GM23338 (cell line): ENCODE measurements at regions not wholly inside any gene's neighbourhood (a gene's known extent, or its start where the extent isn't known, plus 50 kb on each side); places are given as distances from the start of the nearest gene placed in this dataset.
"Not testable (repeated sequence)": the region's sequence is repeated elsewhere in the genome, so short reads cannot be mapped to it uniquely, and the experiment has no call there.

Source experiments
- ATAC-seq: fragments of 200-7000 bp; cut with Tn5 transposase; 3 replicates; pipeline ENCODE4 v1.9.1; 2020
- DNase-seq: peaks from one replicate; pipeline ENCODE4 v3.0.0-alpha.2; 2015; ENCODE audit warnings: low spot score
- H2AFZ ChIP-seq: fragments of 200-600 bp; sonication (generic); 2 replicates; pipeline ENCODE4 v1.8.0; 2016; ENCODE audit warnings: antibody characterized with exemption, mild to moderate bottlenecking, moderate library complexity
- H3F3A ChIP-seq: fragments of 200-600 bp; sonication (generic); replicated peaks from 2 replicates; pipeline ENCODE4 v1.8.0; 2017; ENCODE audit warnings: antibody characterized with exemption, mixed run types, low read depth
- H3K27ac ChIP-seq: fragments of 200-600 bp; sonication (generic); 2 replicates; pipeline ENCODE4 v1.6.1; 2016; ENCODE audit warnings: low read depth
- H3K27me3 ChIP-seq: fragments of 200-600 bp; sonication (generic); 2 replicates; pipeline ENCODE4 v1.8.0; 2016; ENCODE audit warnings: mild to moderate bottlenecking, mixed run types, moderate library complexity; ENCODE audit not compliant: insufficient read depth
- H3K36me3 ChIP-seq: fragments of 200-600 bp; sonication (generic); 2 replicates; pipeline ENCODE4 v1.8.0; 2016; ENCODE audit warnings: mild to moderate bottlenecking; ENCODE audit not compliant: insufficient read depth
- H3K4me1 ChIP-seq: fragments of 200-600 bp; sonication (generic); 2 replicates; pipeline ENCODE4 v1.8.0; 2016; ENCODE audit warnings: mild to moderate bottlenecking, moderate library complexity; ENCODE audit not compliant: insufficient read depth
- H3K4me2 ChIP-seq: fragments of 200-600 bp; sonication (generic); 2 replicates; pipeline ENCODE4 v1.7.1; 2017; ENCODE audit warnings: mixed run types
- H3K4me3 ChIP-seq: fragments of 200-600 bp; sonication (generic); 2 replicates; pipeline ENCODE4 v1.6.1; 2016; ENCODE audit warnings: mixed run types
- H3K79me2 ChIP-seq: fragments of 200-600 bp; sonication (generic); replicated peaks from 2 replicates; pipeline ENCODE4 v1.8.0; 2017; ENCODE audit warnings: mild to moderate bottlenecking; ENCODE audit not compliant: insufficient read depth
- H3K9me2 ChIP-seq: fragments of 200-600 bp; sonication (generic); 2 replicates; pipeline ENCODE4 v1.8.0; 2017; ENCODE audit not compliant: insufficient read depth
- H4K20me1 ChIP-seq: fragments of 200-600 bp; sonication (generic); replicated peaks from 2 replicates; pipeline ENCODE4 v1.8.0; 2017; ENCODE audit warnings: mild to moderate bottlenecking; ENCODE audit not compliant: insufficient read depth
- H3K27ac Mint-ChIP-seq: 2 replicates; pipeline ENCODE4 v1.8.0; 2020; ENCODE audit warnings: inconsistent platforms, mild to moderate bottlenecking, moderate library complexity, mixed read lengths
- H3K27me3 Mint-ChIP-seq: 3 replicates; pipeline ENCODE4 v1.8.0; 2022; ENCODE audit warnings: low read depth, mild to moderate bottlenecking, moderate library complexity, mixed read lengths, inconsistent platforms; ENCODE audit not compliant: insufficient read depth, poor library complexity
- H3K36me3 Mint-ChIP-seq: 3 replicates; pipeline ENCODE4 v1.8.0; 2021; ENCODE audit warnings: low read depth, mild to moderate bottlenecking, inconsistent platforms, moderate library complexity, mixed read lengths
- H3K4me1 Mint-ChIP-seq: 3 replicates; pipeline ENCODE4 v1.8.0; 2020; ENCODE audit warnings: mild to moderate bottlenecking, inconsistent platforms, mixed read lengths
- H3K4me3 Mint-ChIP-seq: 3 replicates; pipeline ENCODE4 v1.8.0; 2021; ENCODE audit warnings: moderate library complexity, mild to moderate bottlenecking, inconsistent platforms, mixed read lengths
- H3K9me3 Mint-ChIP-seq: 3 replicates; pipeline ENCODE4 v1.8.0; 2020; ENCODE audit warnings: moderate library complexity, mild to moderate bottlenecking, inconsistent platforms, mixed read lengths
- EZH2 ChIP-seq: fragments of 200-600 bp; sonication (generic); IDR thresholded peaks from one replicate; pipeline ENCODE4 v1.8.0; 2017; ENCODE audit warnings: antibody characterized with exemption, mild to moderate bottlenecking, low read depth; ENCODE audit not compliant: unreplicated experiment
- EZH2phosphoT487 ChIP-seq: fragments of 200-600 bp; sonication (generic); IDR thresholded peaks from one replicate; pipeline ENCODE4 v1.8.1; 2018; ENCODE audit warnings: antibody characterized with exemption; ENCODE audit not compliant: unreplicated experiment
- POLR2AphosphoS5 ChIP-seq: IDR thresholded peaks from 2 replicates; pipeline ENCODE4 v1.6.1; 2016; ENCODE audit warnings: antibody characterized with exemption, low read depth
- STAT1 ChIP-seq: IDR thresholded peaks from one replicate; pipeline ENCODE4 v1.6.1; 2016; ENCODE audit warnings: antibody characterized with exemption; ENCODE audit not compliant: unreplicated experiment
- ZNF114 ChIP-seq: fragments of 250-450 bp; sonication (Bioruptor Pico); IDR thresholded peaks from 2 replicates; pipeline ENCODE4 v1.5.0; 2020; ENCODE audit warnings: mild to moderate bottlenecking, moderate library complexity
- ZNF331 ChIP-seq: fragments of 250-450 bp; sonication (Bioruptor Pico); IDR thresholded peaks from 2 replicates; pipeline ENCODE4 v1.5.0; 2020; ENCODE audit warnings: low read depth, mild to moderate bottlenecking, moderate library complexity
- TF ChIP-seq, protein P1 (sequence below): IDR thresholded peaks from 2 replicates; pipeline ENCODE4 v1.6.1; 2016; ENCODE audit warnings: antibody characterized with exemption
- TF ChIP-seq, protein P2 (sequence below), 2 experiments: fragments of 200-600 bp in 1 of 2; sonication (generic) in 1 of 2; conservative IDR thresholded peaks; 2 replicates each; pipeline versions ENCODE4 v1.5.1 to v1.6.1; 2016 to 2017; ENCODE audit warnings: antibody characterized with exemption in 2 of 2, low read depth in 2 of 2, mild to moderate bottlenecking in 2 of 2, moderate library complexity in 1 of 2
- TF ChIP-seq, protein P3 (sequence below): fragments of 250-450 bp; sonication (Bioruptor Pico); IDR thresholded peaks from 2 replicates; pipeline ENCODE4 v1.5.0; 2020; ENCODE audit warnings: mild to moderate bottlenecking, moderate library complexity

- H3K4me3 ChIP-seq, H3K36me3 Mint-ChIP-seq, H3F3A ChIP-seq, H3K79me2 ChIP-seq, H3K4me1 ChIP-seq, H3K9me3 Mint-ChIP-seq, H4K20me1 ChIP-seq, H3K27ac Mint-ChIP-seq, H3K4me3 Mint-ChIP-seq, H3K27me3 ChIP-seq, H3K27me3 Mint-ChIP-seq, H3K4me2 ChIP-seq, H3K36me3 ChIP-seq, H3K27ac ChIP-seq, H3K9me2 ChIP-seq: not testable (repeated sequence)
- peaks cover 16% of the 10 kb centered on the region for H3K4me1 Mint-ChIP-seq
- H2AFZ ChIP-seq = peak overlapping the region; percentile 70; the same call in 1 of the 2 replicates
- DNase-seq (peak; percentile 1), ATAC-seq (peak; percentile 46; the same call in 2 of the 3 replicates)
Observed at GRCh38 chr7:121712961-121713360, 160.0 kb upstream of the PTPRZ1 start.

DNA sequence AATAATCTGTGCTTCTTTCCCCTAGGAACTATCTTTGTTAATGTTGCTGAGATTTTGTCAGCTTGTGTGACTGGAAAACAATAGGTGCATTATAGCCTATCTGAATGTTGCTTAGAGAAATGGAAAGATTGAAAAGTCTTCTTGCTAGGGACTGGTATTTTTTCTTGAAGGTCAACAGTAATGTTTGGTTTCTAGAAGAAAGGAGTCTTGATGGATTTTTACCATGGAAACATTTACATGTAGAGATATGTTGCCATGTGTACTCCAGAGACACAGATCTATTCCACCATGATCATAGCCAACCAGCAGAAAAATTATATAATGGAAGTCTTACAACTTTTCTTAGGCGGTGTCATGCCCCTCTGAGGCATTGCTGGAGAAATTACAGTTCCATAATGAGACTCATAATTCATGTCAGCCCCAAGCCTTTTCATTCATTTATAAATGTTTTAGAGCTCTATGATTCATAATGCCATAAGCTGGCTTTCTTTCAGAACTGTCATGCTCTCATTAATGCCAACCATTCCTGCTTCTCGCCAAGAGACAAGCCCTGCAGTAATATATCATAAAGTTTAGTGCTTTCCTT lies 175.1 kb upstream of the PTPRZ1 start:
- Histone ChIP-seq H3K4me3 (no peak overlapping the region), H3K27me3 (no peaks in the 10 kb centered on the region), H3K4me1 (peaks cover 4% of the 10 kb centered on the region; the same call in 1 of the 2 replicates), H3K4me2 (no peak overlapping the region), H3K79me2 (no peaks in the 10 kb centered on the region), H3F3A (no peaks in the 10 kb centered on the region), H3K27ac (no peak overlapping the region), H3K9me2 (peaks cover 8% of the 10 kb centered on the region; the same call in 1 of the 2 replicates), H2AFZ (no peak overlapping the region), H3K36me3 (no peaks in the 10 kb centered on the region), H4K20me1 (no peaks in the 10 kb centered on the region)
- ATAC-seq (no peak), DNase-seq (no peak)
- Mint-ChIP-seq H3K27ac (no peak overlapping the region), H3K4me3 (no peak overlapping the region), H3K4me1 (peaks cover 2% of the 10 kb centered on the region; the same call in 2 of the 3 replicates), H3K9me3 (no peaks in the 10 kb centered on the region), H3K27me3 (no peaks in the 10 kb centered on the region), H3K36me3 (no peaks in the 10 kb centered on the region)
- TF ChIP-seq EZH2phosphoT487 = no peak
- no peak for TF ChIP-seq ZNF331 (CRISPR knock-in tag)
- TF ChIP-seq ZNF114 (CRISPR knock-in tag) = no peak
- no peak for TF ChIP-seq EZH2
- TF ChIP-seq STAT1 = no peak
- TF ChIP-seq, protein P1, sequence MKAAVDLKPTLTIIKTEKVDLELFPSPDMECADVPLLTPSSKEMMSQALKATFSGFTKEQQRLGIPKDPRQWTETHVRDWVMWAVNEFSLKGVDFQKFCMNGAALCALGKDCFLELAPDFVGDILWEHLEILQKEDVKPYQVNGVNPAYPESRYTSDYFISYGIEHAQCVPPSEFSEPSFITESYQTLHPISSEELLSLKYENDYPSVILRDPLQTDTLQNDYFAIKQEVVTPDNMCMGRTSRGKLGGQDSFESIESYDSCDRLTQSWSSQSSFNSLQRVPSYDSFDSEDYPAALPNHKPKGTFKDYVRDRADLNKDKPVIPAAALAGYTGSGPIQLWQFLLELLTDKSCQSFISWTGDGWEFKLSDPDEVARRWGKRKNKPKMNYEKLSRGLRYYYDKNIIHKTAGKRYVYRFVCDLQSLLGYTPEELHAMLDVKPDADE = no peak
- no peak for TF ChIP-seq POLR2AphosphoS5
- TF ChIP-seq, protein P2, sequence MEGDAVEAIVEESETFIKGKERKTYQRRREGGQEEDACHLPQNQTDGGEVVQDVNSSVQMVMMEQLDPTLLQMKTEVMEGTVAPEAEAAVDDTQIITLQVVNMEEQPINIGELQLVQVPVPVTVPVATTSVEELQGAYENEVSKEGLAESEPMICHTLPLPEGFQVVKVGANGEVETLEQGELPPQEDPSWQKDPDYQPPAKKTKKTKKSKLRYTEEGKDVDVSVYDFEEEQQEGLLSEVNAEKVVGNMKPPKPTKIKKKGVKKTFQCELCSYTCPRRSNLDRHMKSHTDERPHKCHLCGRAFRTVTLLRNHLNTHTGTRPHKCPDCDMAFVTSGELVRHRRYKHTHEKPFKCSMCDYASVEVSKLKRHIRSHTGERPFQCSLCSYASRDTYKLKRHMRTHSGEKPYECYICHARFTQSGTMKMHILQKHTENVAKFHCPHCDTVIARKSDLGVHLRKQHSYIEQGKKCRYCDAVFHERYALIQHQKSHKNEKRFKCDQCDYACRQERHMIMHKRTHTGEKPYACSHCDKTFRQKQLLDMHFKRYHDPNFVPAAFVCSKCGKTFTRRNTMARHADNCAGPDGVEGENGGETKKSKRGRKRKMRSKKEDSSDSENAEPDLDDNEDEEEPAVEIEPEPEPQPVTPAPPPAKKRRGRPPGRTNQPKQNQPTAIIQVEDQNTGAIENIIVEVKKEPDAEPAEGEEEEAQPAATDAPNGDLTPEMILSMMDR (conservative IDR thresholded peaks at IDR 0.05; ENCODE audit: low read depth in 2 of 2) = no peak
- TF ChIP-seq, protein P3, sequence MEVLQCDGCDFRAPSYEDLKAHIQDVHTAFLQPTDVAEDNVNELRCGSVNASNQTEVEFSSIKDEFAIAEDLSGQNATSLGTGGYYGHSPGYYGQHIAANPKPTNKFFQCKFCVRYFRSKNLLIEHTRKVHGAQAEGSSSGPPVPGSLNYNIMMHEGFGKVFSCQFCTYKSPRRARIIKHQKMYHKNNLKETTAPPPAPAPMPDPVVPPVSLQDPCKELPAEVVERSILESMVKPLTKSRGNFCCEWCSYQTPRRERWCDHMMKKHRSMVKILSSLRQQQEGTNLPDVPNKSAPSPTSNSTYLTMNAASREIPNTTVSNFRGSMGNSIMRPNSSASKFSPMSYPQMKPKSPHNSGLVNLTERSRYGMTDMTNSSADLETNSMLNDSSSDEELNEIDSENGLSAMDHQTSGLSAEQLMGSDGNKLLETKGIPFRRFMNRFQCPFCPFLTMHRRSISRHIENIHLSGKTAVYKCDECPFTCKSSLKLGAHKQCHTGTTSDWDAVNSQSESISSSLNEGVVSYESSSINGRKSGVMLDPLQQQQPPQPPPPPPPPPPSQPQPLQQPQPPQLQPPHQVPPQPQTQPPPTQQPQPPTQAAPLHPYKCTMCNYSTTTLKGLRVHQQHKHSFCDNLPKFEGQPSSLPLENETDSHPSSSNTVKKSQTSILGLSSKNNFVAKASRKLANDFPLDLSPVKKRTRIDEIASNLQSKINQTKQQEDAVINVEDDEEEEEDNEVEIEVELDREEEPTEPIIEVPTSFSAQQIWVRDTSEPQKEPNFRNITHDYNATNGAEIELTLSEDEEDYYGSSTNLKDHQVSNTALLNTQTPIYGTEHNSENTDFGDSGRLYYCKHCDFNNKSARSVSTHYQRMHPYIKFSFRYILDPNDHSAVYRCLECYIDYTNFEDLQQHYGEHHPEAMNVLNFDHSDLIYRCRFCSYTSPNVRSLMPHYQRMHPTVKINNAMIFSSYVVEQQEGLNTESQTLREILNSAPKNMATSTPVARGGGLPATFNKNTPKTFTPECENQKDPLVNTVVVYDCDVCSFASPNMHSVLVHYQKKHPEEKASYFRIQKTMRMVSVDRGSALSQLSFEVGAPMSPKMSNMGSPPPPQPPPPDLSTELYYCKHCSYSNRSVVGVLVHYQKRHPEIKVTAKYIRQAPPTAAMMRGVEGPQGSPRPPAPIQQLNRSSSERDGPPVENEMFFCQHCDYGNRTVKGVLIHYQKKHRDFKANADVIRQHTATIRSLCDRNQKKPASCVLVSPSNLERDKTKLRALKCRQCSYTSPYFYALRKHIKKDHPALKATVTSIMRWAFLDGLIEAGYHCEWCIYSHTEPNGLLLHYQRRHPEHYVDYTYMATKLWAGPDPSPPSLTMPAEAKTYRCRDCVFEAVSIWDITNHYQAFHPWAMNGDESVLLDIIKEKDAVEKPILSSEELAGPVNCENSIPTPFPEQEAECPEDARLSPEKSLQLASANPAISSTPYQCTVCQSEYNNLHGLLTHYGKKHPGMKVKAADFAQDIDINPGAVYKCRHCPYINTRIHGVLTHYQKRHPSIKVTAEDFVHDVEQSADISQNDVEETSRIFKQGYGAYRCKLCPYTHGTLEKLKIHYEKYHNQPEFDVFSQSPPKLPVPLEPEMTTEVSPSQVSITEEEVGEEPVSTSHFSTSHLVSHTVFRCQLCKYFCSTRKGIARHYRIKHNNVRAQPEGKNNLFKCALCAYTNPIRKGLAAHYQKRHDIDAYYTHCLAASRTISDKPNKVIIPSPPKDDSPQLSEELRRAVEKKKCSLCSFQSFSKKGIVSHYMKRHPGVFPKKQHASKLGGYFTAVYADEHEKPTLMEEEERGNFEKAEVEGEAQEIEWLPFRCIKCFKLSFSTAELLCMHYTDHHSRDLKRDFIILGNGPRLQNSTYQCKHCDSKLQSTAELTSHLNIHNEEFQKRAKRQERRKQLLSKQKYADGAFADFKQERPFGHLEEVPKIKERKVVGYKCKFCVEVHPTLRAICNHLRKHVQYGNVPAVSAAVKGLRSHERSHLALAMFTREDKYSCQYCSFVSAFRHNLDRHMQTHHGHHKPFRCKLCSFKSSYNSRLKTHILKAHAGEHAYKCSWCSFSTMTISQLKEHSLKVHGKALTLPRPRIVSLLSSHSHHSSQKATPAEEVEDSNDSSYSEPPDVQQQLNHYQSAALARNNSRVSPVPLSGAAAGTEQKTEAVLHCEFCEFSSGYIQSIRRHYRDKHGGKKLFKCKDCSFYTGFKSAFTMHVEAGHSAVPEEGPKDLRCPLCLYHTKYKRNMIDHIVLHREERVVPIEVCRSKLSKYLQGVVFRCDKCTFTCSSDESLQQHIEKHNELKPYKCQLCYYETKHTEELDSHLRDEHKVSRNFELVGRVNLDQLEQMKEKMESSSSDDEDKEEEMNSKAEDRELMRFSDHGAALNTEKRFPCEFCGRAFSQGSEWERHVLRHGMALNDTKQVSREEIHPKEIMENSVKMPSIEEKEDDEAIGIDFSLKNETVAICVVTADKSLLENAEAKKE (CRISPR knock-in tag) = no peak
